ENCODE measurements at regions not wholly inside any gene's neighbourhood (a gene's known extent, or its start where the extent isn't known, plus 50 kb on each side); places are given as distances from the start of the nearest gene placed in this dataset.
A peak's percentile ranks its signal among the peaks of the same experiment; 100 is the strongest.

GRCh38 chrX:55981603-55982002, 250.6 kb upstream of the KLF8 start:
- POLR2A ChIA-PET: no interaction called here

DNA sequence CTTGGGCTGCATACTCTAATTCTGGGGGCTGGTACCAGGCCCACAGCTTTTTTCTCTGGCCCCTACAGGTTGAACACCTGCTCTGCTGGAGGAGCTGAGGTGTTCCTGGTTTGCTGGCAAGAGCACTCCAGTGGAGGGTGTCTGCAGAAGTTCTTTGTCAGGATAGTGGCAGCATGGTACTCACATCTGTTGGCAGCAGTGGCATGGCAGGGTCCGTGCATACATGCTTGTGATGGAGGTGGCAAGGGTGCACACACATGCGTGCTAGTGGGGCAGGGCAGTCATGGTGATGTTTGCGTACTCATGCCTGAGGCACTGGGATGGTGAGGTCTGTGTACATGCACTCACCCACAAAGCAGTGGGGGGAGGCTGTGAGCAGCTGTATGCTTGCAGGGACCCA, 235.5 kb upstream of the KLF8 start:
- no peak overlapping the region for H3K4me3 ChIP-seq (ENCODE audit: low read length)
- H3K4me3 Mint-ChIP-seq: no peak overlapping the region
- no peaks in the 10 kb centered on the region for H3K27me3 ChIP-seq (ENCODE audit: insufficient read depth, low read length, poor library complexity, severe bottlenecking)
- H3K9me3 ChIP-seq (ENCODE audit: low read length): no peaks in the 10 kb centered on the region
- no peaks in the 10 kb centered on the region for H3K36me3 ChIP-seq (ENCODE audit: insufficient read depth, low read length)
- no peak for DNase-seq
- peaks cover 3 to 6% (median 4%) of the 10 kb centered on the region in 3 donors for H3K36me3 Mint-ChIP-seq
- no peaks in the 10 kb centered on the region for H3K4me1 Mint-ChIP-seq
- H3K9me3 Mint-ChIP-seq: peaks cover 0 to 50% (median 12%) of the 10 kb centered on the region in 5 donors
- H3K27ac ChIP-seq (ENCODE audit: low read depth, low read length): no peak overlapping the region
- H3K27ac Mint-ChIP-seq: no peak overlapping the region
- POLR2A ChIA-PET: no interaction called here
- CTCF ChIA-PET: no interaction called here
- no peaks in the 10 kb centered on the region for H3K4me1 ChIP-seq (ENCODE audit: insufficient read depth, low read length)
- peaks cover 0 to 9% of the 10 kb centered on the region in 2 donors for H3K27me3 Mint-ChIP-seq

More at GRCh38 chrX:55981603-55982002, 250.6 kb upstream of the KLF8 start:
- no peak for DNase-seq
- H3K27me3 Mint-ChIP-seq: peaks cover 0 to 1% of the 10 kb centered on the region in 2 donors
- CTCF ChIA-PET: no interaction called here
- H3K27me3 ChIP-seq (ENCODE audit: insufficient read depth, low read length, poor library complexity, severe bottlenecking): no peaks in the 10 kb centered on the region
- peaks cover 0 to 16% (median 2%) of the 10 kb centered on the region in 3 donors for H3K36me3 Mint-ChIP-seq
- H3K4me3 Mint-ChIP-seq: peak overlapping the region in 1 of 7 donors; percentile 2
- no peaks in the 10 kb centered on the region for H3K4me1 Mint-ChIP-seq
- H3K4me1 ChIP-seq (ENCODE audit: insufficient read depth, low read length): no peaks in the 10 kb centered on the region
- H3K27ac Mint-ChIP-seq: peak overlapping the region in 1 of 8 donors; percentile 68
- no peak overlapping the region for H3K4me3 ChIP-seq (ENCODE audit: low read length)
- no peak overlapping the region for H3K27ac ChIP-seq (ENCODE audit: low read depth, low read length)
- no peaks in the 10 kb centered on the region for H3K36me3 ChIP-seq (ENCODE audit: insufficient read depth, low read length)
- H3K9me3 Mint-ChIP-seq: peaks cover 16 to 51% (median 22%) of the 10 kb centered on the region in 5 donors
- no peaks in the 10 kb centered on the region for H3K9me3 ChIP-seq (ENCODE audit: low read length)

- Mint-ChIP-seq H3K27me3 (peaks cover 0 to 9% of the 10 kb centered on the region in 2 donors), H3K4me1 (no peaks in the 10 kb centered on the region), H3K4me3 (no peak overlapping the region), H3K36me3 (peaks cover 0 to 7% (median 5%) of the 10 kb centered on the region in 3 donors), H3K9me3 (peaks cover 0 to 26% (median 3%) of the 10 kb centered on the region in 5 donors), H3K27ac (no peak overlapping the region)
- no peak for DNase-seq
- Histone ChIP-seq H3K27me3 (ENCODE audit: insufficient read depth, low read length, poor library complexity, severe bottlenecking) (no peaks in the 10 kb centered on the region), H3K36me3 (ENCODE audit: insufficient read depth, low read length) (no peaks in the 10 kb centered on the region), H3K4me3 (ENCODE audit: low read length) (no peak overlapping the region), H3K9me3 (ENCODE audit: low read length) (no peaks in the 10 kb centered on the region), H3K4me1 (ENCODE audit: insufficient read depth, low read length) (no peaks in the 10 kb centered on the region), H3K27ac (ENCODE audit: low read depth, low read length) (no peak overlapping the region)
- POLR2A ChIA-PET: no interaction called here
- CTCF ChIA-PET: no interaction called here
Measured at GRCh38 chrX:56000174-56000573, 232.0 kb upstream of the KLF8 start.

- no peaks in the 10 kb centered on the region for H3K4me1 ChIP-seq (ENCODE audit: insufficient read depth, low read length)
- Mint-ChIP-seq H3K9me3 (peaks cover 0 to 24% (median 3%) of the 10 kb centered on the region in 5 donors), H3K4me3 (no peak overlapping the region), H3K27me3 (peaks cover 0 to 9% of the 10 kb centered on the region in 2 donors), H3K36me3 (peaks cover 0 to 7% (median 5%) of the 10 kb centered on the region in 3 donors), H3K27ac (no peak overlapping the region), H3K4me1 (no peaks in the 10 kb centered on the region)
- DNase-seq: no peak
- H3K36me3 ChIP-seq (ENCODE audit: insufficient read depth, low read length): no peaks in the 10 kb centered on the region
- CTCF ChIA-PET: no interaction called here
- H3K4me3 ChIP-seq (ENCODE audit: low read length): no peak overlapping the region
- POLR2A ChIA-PET: no interaction called here
- no peaks in the 10 kb centered on the region for H3K9me3 ChIP-seq (ENCODE audit: low read length)
- no peak overlapping the region for H3K27ac ChIP-seq (ENCODE audit: low read depth, low read length)
- H3K27me3 ChIP-seq (ENCODE audit: insufficient read depth, low read length, poor library complexity, severe bottlenecking): no peaks in the 10 kb centered on the region
Measured at GRCh38 chrX:56000729-56001128, 231.4 kb upstream of the KLF8 start.

DNA sequence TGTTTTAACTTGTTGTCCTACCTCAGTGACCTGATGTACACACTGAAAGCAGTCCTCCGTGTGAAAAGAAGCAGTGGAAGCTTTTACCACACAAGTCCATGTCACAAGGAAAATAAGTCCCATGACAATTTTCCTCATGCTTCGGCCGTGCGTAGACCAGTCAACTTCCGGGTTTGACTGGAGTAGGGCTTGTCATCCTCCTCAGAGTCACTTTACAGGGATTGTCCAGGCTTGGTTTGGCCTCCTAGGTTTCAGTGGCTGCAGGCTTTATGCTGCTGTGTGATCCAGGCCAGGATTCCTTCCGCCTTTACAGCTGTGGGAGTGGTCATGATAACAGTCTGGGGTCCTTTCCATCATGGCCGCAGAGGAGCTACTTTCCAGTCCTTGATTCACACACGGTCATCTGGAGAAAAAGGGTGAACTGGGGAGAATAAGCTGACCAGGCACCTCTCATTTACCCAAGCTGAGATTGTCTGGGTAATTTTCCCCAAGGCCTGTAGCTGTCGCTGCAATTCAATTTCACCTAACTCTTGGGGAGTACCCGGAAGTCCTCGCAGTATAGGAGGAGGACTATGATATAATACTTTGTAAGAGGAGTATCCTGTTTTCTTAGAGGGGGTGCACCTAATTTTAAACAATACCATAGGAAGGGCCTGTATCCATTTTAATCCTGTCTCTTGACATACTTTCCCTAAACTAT, 206.1 kb upstream of the KLF8 start:
- no peak for DNase-seq
- ChIA-PET CTCF (no interaction called here), POLR2A (no interaction called here)
- Mint-ChIP-seq H3K4me1 (no peaks in the 10 kb centered on the region), H3K27me3 (peaks cover 0 to 4% of the 10 kb centered on the region in 2 donors), H3K9me3 (peaks cover 0 to 22% (median 1%) of the 10 kb centered on the region in 5 donors), H3K36me3 (no peaks in the 10 kb centered on the region), H3K4me3 (no peak overlapping the region), H3K27ac (peak overlapping the region in 1 of 8 donors; percentile 34)
- Histone ChIP-seq H3K36me3 (ENCODE audit: insufficient read depth, low read length) (no peaks in the 10 kb centered on the region), H3K27me3 (ENCODE audit: insufficient read depth, low read length, poor library complexity, severe bottlenecking) (no peaks in the 10 kb centered on the region), H3K4me1 (ENCODE audit: insufficient read depth, low read length) (no peaks in the 10 kb centered on the region), H3K9me3 (ENCODE audit: low read length) (no peaks in the 10 kb centered on the region), H3K27ac (ENCODE audit: low read depth, low read length) (no peak overlapping the region), H3K4me3 (ENCODE audit: low read length) (no peak overlapping the region)

GRCh38 chrX:56026815-56027214, 205.3 kb upstream of the KLF8 start:
- H3K9me3 Mint-ChIP-seq: peaks cover 0 to 22% (median 1%) of the 10 kb centered on the region in 5 donors
- no peaks in the 10 kb centered on the region for H3K4me1 Mint-ChIP-seq
- DNase-seq: no peak
- no peaks in the 10 kb centered on the region for H3K27me3 ChIP-seq (ENCODE audit: insufficient read depth, low read length, poor library complexity, severe bottlenecking)
- peaks cover 0 to 4% of the 10 kb centered on the region in 2 donors for H3K27me3 Mint-ChIP-seq
- ChIA-PET POLR2A (no interaction called here), CTCF (no interaction called here)
- no peak overlapping the region for H3K4me3 Mint-ChIP-seq
- no peaks in the 10 kb centered on the region for H3K4me1 ChIP-seq (ENCODE audit: insufficient read depth, low read length)
- H3K9me3 ChIP-seq (ENCODE audit: low read length): no peaks in the 10 kb centered on the region
- no peak overlapping the region for H3K27ac ChIP-seq (ENCODE audit: low read depth, low read length)
- H3K36me3 Mint-ChIP-seq: no peaks in the 10 kb centered on the region
- no peak overlapping the region for H3K27ac Mint-ChIP-seq
- H3K36me3 ChIP-seq (ENCODE audit: insufficient read depth, low read length): no peaks in the 10 kb centered on the region
- H3K4me3 ChIP-seq (ENCODE audit: low read length): no peak overlapping the region

- CTCF ChIA-PET: no interaction called here
- Mint-ChIP-seq H3K27ac (no peak overlapping the region), H3K4me3 (no peak overlapping the region)
Measured at GRCh38 chrX:56029188-56029587, 203.0 kb upstream of the KLF8 start.

DNA sequence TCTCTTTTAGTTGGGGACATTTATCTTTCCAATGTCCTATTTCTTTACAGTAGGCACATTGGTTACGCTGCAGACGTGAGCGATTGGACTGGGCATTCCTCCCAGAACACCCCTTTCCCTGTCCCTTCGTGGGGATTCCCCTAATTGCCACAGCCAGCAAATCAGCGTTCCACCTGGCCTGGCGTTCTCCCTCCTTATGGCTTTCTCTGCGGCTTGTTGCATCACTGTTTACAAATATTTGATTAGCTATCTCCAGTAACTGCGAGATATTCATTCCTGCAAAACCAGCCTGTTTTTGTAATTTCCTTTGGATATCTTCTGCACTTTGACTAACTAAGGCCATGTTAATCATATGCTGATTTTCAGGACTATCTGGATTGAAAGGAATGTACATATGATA, 202.5 kb upstream of the KLF8 start:
- Mint-ChIP-seq H3K4me3 (no peak overlapping the region), H3K4me1 (no peaks in the 10 kb centered on the region), H3K27ac (no peak overlapping the region), H3K36me3 (no peaks in the 10 kb centered on the region), H3K27me3 (peaks cover 0 to 4% of the 10 kb centered on the region in 2 donors), H3K9me3 (peaks cover 0 to 24% (median 2%) of the 10 kb centered on the region in 5 donors)
- Histone ChIP-seq H3K4me3 (ENCODE audit: low read length) (no peak overlapping the region), H3K27me3 (ENCODE audit: insufficient read depth, low read length, poor library complexity, severe bottlenecking) (no peaks in the 10 kb centered on the region), H3K4me1 (ENCODE audit: insufficient read depth, low read length) (no peaks in the 10 kb centered on the region), H3K36me3 (ENCODE audit: insufficient read depth, low read length) (no peaks in the 10 kb centered on the region), H3K27ac (ENCODE audit: low read depth, low read length) (no peak overlapping the region), H3K9me3 (ENCODE audit: low read length) (no peaks in the 10 kb centered on the region)
- no peak for DNase-seq
- POLR2A ChIA-PET: no interaction called here
- CTCF ChIA-PET: no interaction called here

More at GRCh38 chrX:56029188-56029587, 203.0 kb upstream of the KLF8 start:
- no peaks in the 10 kb centered on the region for H3K4me1 Mint-ChIP-seq
- peaks cover 0 to 4% of the 10 kb centered on the region in 2 donors for H3K27me3 Mint-ChIP-seq
- H3K9me3 ChIP-seq (ENCODE audit: low read length): no peaks in the 10 kb centered on the region
- no peaks in the 10 kb centered on the region for H3K27me3 ChIP-seq (ENCODE audit: insufficient read depth, low read length, poor library complexity, severe bottlenecking)
- no peak for DNase-seq
- H3K36me3 Mint-ChIP-seq: no peaks in the 10 kb centered on the region
- no peak overlapping the region for H3K27ac ChIP-seq (ENCODE audit: low read depth, low read length)
- H3K9me3 Mint-ChIP-seq: peaks cover 0 to 24% (median 2%) of the 10 kb centered on the region in 5 donors
- no peaks in the 10 kb centered on the region for H3K4me1 ChIP-seq (ENCODE audit: insufficient read depth, low read length)
- POLR2A ChIA-PET: no interaction called here
- no peak overlapping the region for H3K4me3 ChIP-seq (ENCODE audit: low read length)
- no peaks in the 10 kb centered on the region for H3K36me3 ChIP-seq (ENCODE audit: insufficient read depth, low read length)
